ENCODE measurements at regions not wholly inside any gene's neighbourhood (a gene's known extent, or its start where the extent isn't known, plus 50 kb on each side); places are given as distances from the start of the nearest gene placed in this dataset.

GRCh38 chr3:194062830-194063229 lies 73.1 kb upstream of the HES1 start:
- TF ChIP-seq EZH2phosphoT487 (IDR thresholded peaks at IDR 0.05; ENCODE audit: borderline replicate concordance) (no peak), CTCF (conservative IDR thresholded peaks at IDR 0.05; ENCODE audit: low read length) (no peak)
